ENCODE measurements at regions not wholly inside any gene's neighbourhood (a gene's known extent, or its start where the extent isn't known, plus 50 kb on each side); places are given as distances from the start of the nearest gene placed in this dataset.

DNA sequence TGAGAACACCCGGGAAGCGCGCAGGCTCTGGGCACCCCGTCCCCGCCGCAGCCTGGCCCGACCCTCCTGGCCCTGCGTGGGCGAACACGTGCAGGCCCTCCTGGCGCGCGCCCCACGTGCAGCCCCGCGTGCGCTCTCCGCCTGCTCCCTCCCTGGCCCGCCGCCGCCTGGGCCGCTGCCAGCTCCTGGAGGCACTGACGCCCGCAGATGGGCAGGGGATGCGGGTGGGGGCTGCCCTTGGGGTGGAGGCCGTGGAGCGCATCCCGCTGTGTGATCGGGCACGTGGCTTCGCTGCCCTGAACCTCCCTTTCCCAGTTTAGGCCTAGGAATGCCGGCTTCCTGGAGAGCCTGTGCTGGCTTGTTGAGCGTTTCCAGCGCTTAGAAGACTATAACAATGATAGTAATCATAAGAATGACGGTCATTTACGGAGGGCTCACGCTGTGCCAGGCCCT lies 104.6 kb upstream of the SLC6A6 start:
- H3K27me3 ChIP-seq = peaks cover 0 to 45% (median 24%) of the 10 kb centered on the region in 7 donors
- H3K36me3 ChIP-seq = no peaks in the 10 kb centered on the region
- 11 to 18% methylated on average over 36 to 37 of the region's 37 CpGs for WGBS, 2 donors
- TF ChIP-seq, protein P1, sequence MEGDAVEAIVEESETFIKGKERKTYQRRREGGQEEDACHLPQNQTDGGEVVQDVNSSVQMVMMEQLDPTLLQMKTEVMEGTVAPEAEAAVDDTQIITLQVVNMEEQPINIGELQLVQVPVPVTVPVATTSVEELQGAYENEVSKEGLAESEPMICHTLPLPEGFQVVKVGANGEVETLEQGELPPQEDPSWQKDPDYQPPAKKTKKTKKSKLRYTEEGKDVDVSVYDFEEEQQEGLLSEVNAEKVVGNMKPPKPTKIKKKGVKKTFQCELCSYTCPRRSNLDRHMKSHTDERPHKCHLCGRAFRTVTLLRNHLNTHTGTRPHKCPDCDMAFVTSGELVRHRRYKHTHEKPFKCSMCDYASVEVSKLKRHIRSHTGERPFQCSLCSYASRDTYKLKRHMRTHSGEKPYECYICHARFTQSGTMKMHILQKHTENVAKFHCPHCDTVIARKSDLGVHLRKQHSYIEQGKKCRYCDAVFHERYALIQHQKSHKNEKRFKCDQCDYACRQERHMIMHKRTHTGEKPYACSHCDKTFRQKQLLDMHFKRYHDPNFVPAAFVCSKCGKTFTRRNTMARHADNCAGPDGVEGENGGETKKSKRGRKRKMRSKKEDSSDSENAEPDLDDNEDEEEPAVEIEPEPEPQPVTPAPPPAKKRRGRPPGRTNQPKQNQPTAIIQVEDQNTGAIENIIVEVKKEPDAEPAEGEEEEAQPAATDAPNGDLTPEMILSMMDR (IDR thresholded peaks at IDR 0.05) = no peak
- peak overlapping the region in 2 of 10 donors; percentile 16 to 28 for H3K27ac ChIP-seq
- intact Hi-C loops (cut with DNase I) = no loop called here
- peak; percentile 60 to 77 (median 64) for ATAC-seq
- peaks cover 0 to 26% (median 8%) of the 10 kb centered on the region in 9 donors for H3K4me1 ChIP-seq
- no peaks in the 10 kb centered on the region for H3K9me3 ChIP-seq
- DNase-seq = peak; percentile 37 to 45
- no peak overlapping the region for H3K4me3 ChIP-seq

DNA sequence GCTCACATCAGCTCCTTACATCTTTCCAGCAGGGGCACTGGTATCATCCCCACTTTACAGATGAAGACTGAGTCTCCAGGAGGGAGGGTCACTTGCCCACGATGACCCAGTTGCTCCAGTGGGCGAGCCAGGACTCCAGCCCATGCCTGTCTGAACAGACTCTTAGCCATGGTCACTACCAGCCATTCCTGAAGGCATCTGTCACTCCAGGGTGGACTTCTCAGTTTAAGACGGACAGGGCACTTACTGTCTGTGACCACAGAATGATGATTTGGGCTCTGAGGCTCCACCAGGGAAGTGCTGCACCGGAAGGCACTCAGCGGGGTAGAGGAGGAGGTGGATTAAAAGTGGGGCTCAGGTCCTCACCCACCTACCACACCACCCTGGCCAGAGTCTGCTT lies 104.0 kb upstream of the SLC6A6 start:
- ATAC-seq (no peak), DNase-seq (no peak)
- no peak overlapping the region for H3K4me3 ChIP-seq
- H3K27ac ChIP-seq = peak overlapping the region in 2 of 10 donors; percentile 16 to 28
- WGBS, 2 donors = 90 to 96% methylated on average over 5 of the region's 5 CpGs
- TF ChIP-seq, protein P1 (IDR thresholded peaks at IDR 0.05) = no peak
- H3K4me1 ChIP-seq = peaks cover 0 to 26% (median 8%) of the 10 kb centered on the region in 9 donors
- H3K27me3 ChIP-seq = peaks cover 0 to 48% (median 26%) of the 10 kb centered on the region in 7 donors
- no peaks in the 10 kb centered on the region for H3K9me3 ChIP-seq
- no peaks in the 10 kb centered on the region for H3K36me3 ChIP-seq
- intact Hi-C loops (cut with DNase I) = no loop called here

DNA sequence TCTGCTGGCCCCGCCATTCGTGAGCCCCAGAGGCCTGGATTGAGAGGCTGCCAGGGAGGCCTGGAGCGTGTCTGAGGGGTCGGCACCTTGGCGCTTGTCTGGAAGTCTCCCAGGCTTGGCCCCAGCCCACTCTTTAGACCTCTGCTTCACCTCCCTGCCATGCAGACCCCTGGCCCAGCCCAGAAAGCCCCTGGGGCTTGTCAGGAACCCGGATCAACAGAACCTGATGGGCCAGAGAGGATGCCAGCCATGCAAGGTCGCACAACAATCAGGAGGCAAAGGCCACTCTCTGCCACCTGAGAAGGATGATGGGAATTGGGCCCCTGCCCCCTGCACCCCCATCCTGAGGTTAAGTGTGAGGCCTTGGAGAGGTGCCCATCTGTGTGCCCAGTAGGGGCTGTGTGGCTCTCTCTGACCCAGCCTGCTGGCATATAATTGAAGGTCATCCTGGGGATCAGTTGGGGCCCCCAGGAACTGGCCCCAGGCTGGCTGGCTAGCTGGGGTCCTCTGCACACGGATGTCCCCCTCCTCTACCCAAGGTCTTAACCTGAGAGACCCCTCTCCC lies 103.3 kb upstream of the SLC6A6 start:
- WGBS, 2 donors = 92 to 93% methylated on average over 8 of the region's 8 CpGs
- no peak for ATAC-seq
- H3K27me3 ChIP-seq = peaks cover 0 to 55% (median 26%) of the 10 kb centered on the region in 7 donors

DNA sequence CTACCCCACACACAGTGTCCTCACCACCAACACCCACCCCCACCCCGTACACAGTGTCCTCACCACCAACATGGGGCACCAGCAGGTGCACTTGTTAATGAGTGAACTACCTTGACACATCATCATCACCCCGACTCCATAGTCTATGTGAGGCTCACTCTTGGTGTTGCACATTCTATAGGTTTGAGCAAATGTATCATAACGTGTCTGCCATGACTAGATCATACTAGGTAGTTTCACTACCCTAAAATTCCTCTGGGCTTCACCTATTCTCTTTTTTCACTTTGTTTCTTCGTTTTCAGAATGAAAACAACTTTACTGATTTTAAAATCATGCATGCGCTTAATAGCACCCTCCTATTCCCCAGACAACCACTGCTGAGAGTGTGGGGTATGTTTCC lies 102.6 kb upstream of the SLC6A6 start:
- DNase-seq = no peak
- intact Hi-C loops (cut with DNase I) = loop anchor here in 2 of 10 donors (5.0 to 10.0 kb wide), 2 partner anchors 65 to 103 kb away; partner anchors contain the start of gene SLC6A6 (in 1 of the 2)
- Histone ChIP-seq H3K4me3 (no peak overlapping the region), H3K27ac (no peak overlapping the region), H3K27me3 (peaks cover 0 to 58% (median 27%) of the 10 kb centered on the region in 7 donors), H3K36me3 (no peaks in the 10 kb centered on the region), H3K4me1 (peaks cover 0 to 33% (median 9%) of the 10 kb centered on the region in 9 donors), H3K9me3 (no peaks in the 10 kb centered on the region)
- TF ChIP-seq, protein P1 (IDR thresholded peaks at IDR 0.05) = no peak
- 86 to 95% methylated on average over 5 of the region's 5 CpGs for WGBS, 2 donors
- ATAC-seq = no peak

More for the DNA sequence above, 103.3 kb upstream of the SLC6A6 start:
- peaks cover 0 to 26% (median 8%) of the 10 kb centered on the region in 9 donors for H3K4me1 ChIP-seq
- TF ChIP-seq, protein P1 (IDR thresholded peaks at IDR 0.05) = no peak
- H3K4me3 ChIP-seq = no peak overlapping the region
- H3K27ac ChIP-seq = no peak overlapping the region
- DNase-seq = no peak
- intact Hi-C loops (cut with DNase I) = no loop called here
- no peaks in the 10 kb centered on the region for H3K36me3 ChIP-seq
- H3K9me3 ChIP-seq = no peaks in the 10 kb centered on the region
